Ishikawa (cell line): ENCODE measurements at regions not wholly inside any gene's neighbourhood (a gene's known extent, or its start where the extent isn't known, plus 50 kb on each side); places are given as distances from the start of the nearest gene placed in this dataset.

Source experiments
- CEBPB ChIP-seq: IDR thresholded peaks from 2 replicates; pipeline ENCODE4 v1.6.1; 2012
- CREB1 ChIP-seq: IDR thresholded peaks from 2 replicates; pipeline ENCODE4 v1.6.1; 2012; ENCODE audit warnings: low read depth
- EGR1 ChIP-seq: IDR thresholded peaks from 2 replicates; pipeline ENCODE4 v1.6.1; 2012
- EP300 ChIP-seq: IDR thresholded peaks from 2 replicates; pipeline ENCODE4 v1.6.1; 2012; ENCODE audit warnings: borderline replicate concordance
- FOXM1 ChIP-seq: IDR thresholded peaks from 2 replicates; pipeline ENCODE4 v1.6.1; 2012; ENCODE audit warnings: low read depth, borderline replicate concordance
- NFIC ChIP-seq: IDR thresholded peaks from 2 replicates; pipeline ENCODE4 v1.6.1; 2012
- RAD21 ChIP-seq: IDR thresholded peaks from 2 replicates; pipeline ENCODE4 v1.6.1; 2012; ENCODE audit warnings: low read depth
- TAF1 ChIP-seq: IDR thresholded peaks from 2 replicates; pipeline ENCODE4 v1.6.1; 2012; ENCODE audit warnings: low read depth, mild to moderate bottlenecking
- TCF12 ChIP-seq: IDR thresholded peaks from 2 replicates; pipeline ENCODE4 v1.6.1; 2012; ENCODE audit warnings: low read depth
- TEAD4 ChIP-seq: IDR thresholded peaks from 2 replicates; pipeline ENCODE4 v1.6.1; 2012
- YY1 ChIP-seq: IDR thresholded peaks from 2 replicates; pipeline ENCODE4 v1.6.1; 2012; ENCODE audit warnings: low read depth
- ZBTB7A ChIP-seq: IDR thresholded peaks from 2 replicates; pipeline ENCODE4 v1.6.1; 2012; ENCODE audit warnings: low read depth
- TF ChIP-seq, protein P1 (sequence below): IDR thresholded peaks from 2 replicates; pipeline ENCODE4 v1.6.1; 2012; ENCODE audit warnings: low read depth, mild to moderate bottlenecking
- TF ChIP-seq, protein P2 (sequence below): IDR thresholded peaks from 2 replicates; pipeline ENCODE4 v1.6.1; 2012
- TF ChIP-seq, protein P3 (sequence below): IDR thresholded peaks from 2 replicates; pipeline ENCODE4 v1.6.1; 2012

DNA sequence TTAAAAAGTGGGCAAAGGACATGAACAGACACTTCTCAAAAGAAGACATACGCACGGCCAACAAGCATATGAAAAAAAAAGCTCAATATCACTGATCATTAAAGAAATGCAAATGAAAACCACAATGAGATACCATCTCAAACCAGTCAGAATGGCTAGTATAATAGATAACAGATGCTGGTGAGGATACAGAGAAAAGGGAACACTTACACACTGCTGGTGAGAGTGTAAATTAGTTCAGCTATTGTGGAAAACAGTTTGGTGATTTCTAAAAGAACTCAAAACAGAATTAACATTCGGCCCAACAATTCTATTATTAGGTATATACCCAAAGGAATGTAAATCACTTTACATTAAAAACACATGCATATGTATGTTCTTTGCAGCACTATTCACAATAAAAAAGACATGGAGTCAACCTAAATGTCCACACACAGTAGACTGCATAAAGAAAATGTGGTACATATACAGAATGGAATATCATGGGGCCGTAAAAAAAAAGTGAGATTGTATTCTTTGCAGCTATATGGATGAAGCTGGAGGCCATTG, 1569.0 kb downstream of the OLFM4 start:
- no peak for TF ChIP-seq TAF1

DNA sequence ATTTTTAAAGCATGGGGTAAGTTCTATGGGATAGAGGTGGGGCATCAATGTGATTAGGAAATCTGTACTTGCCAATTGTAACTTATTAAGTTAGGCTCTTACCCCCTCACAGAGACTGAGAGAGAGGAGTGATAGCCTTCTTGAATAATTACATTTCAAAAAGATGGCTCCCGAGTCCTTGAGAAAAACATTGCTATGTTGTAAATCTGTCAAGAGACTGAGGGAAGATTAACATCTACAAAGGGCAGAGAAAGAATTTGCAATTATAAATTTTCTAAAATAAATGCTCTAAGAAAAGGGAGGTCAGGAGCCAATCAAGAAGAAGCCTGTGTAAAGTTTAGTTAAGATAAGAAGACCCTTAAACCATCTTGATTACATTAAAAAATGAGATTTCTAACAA, 1570.8 kb downstream of the OLFM4 start:
- TF ChIP-seq, protein P1, sequence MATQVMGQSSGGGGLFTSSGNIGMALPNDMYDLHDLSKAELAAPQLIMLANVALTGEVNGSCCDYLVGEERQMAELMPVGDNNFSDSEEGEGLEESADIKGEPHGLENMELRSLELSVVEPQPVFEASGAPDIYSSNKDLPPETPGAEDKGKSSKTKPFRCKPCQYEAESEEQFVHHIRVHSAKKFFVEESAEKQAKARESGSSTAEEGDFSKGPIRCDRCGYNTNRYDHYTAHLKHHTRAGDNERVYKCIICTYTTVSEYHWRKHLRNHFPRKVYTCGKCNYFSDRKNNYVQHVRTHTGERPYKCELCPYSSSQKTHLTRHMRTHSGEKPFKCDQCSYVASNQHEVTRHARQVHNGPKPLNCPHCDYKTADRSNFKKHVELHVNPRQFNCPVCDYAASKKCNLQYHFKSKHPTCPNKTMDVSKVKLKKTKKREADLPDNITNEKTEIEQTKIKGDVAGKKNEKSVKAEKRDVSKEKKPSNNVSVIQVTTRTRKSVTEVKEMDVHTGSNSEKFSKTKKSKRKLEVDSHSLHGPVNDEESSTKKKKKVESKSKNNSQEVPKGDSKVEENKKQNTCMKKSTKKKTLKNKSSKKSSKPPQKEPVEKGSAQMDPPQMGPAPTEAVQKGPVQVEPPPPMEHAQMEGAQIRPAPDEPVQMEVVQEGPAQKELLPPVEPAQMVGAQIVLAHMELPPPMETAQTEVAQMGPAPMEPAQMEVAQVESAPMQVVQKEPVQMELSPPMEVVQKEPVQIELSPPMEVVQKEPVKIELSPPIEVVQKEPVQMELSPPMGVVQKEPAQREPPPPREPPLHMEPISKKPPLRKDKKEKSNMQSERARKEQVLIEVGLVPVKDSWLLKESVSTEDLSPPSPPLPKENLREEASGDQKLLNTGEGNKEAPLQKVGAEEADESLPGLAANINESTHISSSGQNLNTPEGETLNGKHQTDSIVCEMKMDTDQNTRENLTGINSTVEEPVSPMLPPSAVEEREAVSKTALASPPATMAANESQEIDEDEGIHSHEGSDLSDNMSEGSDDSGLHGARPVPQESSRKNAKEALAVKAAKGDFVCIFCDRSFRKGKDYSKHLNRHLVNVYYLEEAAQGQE: no peak
- TF ChIP-seq YY1: no peak
- no peak for TF ChIP-seq CREB1
- TF ChIP-seq EGR1: no peak
- TF ChIP-seq EP300: no peak
- TF ChIP-seq, protein P2, sequence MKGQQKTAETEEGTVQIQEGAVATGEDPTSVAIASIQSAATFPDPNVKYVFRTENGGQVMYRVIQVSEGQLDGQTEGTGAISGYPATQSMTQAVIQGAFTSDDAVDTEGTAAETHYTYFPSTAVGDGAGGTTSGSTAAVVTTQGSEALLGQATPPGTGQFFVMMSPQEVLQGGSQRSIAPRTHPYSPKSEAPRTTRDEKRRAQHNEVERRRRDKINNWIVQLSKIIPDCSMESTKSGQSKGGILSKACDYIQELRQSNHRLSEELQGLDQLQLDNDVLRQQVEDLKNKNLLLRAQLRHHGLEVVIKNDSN: no peak
- no peak for TF ChIP-seq NFIC
- TF ChIP-seq CEBPB: no peak
- no peak for TF ChIP-seq TCF12
- TF ChIP-seq RAD21: no peak
- TF ChIP-seq TAF1: no peak
- TF ChIP-seq ZBTB7A: no peak
- no peak for TF ChIP-seq FOXM1
- no peak for TF ChIP-seq TEAD4
- TF ChIP-seq, protein P3, sequence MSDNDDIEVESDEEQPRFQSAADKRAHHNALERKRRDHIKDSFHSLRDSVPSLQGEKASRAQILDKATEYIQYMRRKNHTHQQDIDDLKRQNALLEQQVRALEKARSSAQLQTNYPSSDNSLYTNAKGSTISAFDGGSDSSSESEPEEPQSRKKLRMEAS: no peak

DNA sequence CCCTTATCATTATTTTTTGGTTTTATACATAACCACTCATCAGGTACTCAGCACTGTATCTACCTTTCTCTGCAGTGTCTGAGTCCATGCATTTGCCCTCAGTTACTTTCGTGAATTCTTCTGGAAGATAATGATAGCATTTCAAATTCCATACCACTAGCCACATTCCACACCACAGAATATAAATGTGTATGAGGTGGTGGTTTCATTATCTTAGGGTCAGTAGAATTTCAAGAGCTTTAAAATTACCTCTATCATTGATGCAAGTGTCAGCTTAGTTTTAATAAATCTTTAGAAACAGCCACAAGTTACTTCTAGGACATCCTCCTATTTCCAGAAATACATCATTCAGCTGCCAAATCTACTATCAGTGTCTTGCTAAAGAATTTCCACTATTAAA, 1578.3 kb downstream of the OLFM4 start:
- TF ChIP-seq NFIC (no peak), TCF12 (no peak), CREB1 (no peak), EGR1 (no peak), CEBPB (no peak), ZBTB7A (no peak), TEAD4 (no peak), EP300 (no peak), RAD21 (no peak), FOXM1 (no peak), TAF1 (no peak)
- TF ChIP-seq, protein P2: no peak
- TF ChIP-seq, protein P1: no peak

DNA sequence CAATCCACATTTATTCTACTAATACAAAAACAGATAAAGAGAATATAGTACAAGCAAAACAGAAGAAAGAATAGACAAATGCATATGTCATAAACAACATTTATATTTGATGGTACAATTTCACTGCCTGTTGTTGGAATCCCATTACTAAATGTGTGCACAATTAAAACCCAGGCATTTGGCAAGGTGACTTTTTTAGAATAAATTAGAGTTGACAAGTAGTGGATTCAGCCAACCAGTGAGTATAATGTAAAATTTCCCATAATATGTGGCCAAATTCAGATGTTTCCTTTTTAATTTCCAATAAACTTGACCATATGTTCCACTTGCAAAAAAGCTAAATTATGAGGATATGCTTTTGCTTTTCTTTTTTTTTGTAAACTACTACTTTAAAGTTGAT, 1578.8 kb downstream of the OLFM4 start:
- TF ChIP-seq, protein P3: no peak
- TF ChIP-seq EGR1 (no peak), YY1 (no peak), TEAD4 (no peak), FOXM1 (no peak), TAF1 (no peak)

DNA sequence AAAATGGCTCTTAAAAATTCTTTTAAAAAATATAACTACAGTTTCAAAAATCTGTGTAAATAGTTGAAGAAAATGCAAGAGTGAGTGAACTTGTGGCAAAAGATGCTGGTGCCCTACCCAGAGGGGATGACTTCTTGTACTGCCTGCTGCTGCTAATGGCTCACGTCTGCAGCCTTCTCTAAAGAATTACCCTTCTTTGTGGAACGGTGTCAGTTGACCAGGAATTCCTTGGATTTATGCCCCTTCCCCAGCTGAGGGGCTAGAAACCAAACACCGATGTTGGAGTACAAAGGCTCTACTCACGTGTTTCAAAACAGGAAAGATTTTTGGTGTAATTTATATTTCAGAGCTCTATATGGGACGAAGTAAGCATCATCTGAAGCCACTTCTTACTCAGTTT, 1582.8 kb downstream of the OLFM4 start:
- TF ChIP-seq EP300 (no peak), TCF12 (no peak), CEBPB (no peak), NFIC (no peak), ZBTB7A (no peak), TAF1 (no peak), YY1 (no peak), EGR1 (no peak), CREB1 (no peak), FOXM1 (no peak), TEAD4 (no peak), RAD21 (no peak)
- TF ChIP-seq, protein P2: no peak
- TF ChIP-seq, protein P1: no peak
- TF ChIP-seq, protein P3: no peak
